HG02571 (cell line): ENCODE measurements at regions not wholly inside any gene's neighbourhood (a gene's known extent, or its start where the extent isn't known, plus 50 kb on each side); places are given as distances from the start of the nearest gene placed in this dataset.
A peak's percentile ranks its signal among the peaks of the same experiment; 100 is the strongest.
"Not testable (repeated sequence)": the region's sequence is repeated elsewhere in the genome, so short reads cannot be mapped to it uniquely, and the experiment has no call there.

ENCODE experiments used
- ATAC-seq: cut with Tn5 transposase; IDR thresholded peaks from one replicate; pipeline ENCODE4 v1.9.1; 2021; ENCODE audit warnings: mild to moderate bottlenecking, moderate library complexity; ENCODE audit not compliant: unreplicated experiment

DNA sequence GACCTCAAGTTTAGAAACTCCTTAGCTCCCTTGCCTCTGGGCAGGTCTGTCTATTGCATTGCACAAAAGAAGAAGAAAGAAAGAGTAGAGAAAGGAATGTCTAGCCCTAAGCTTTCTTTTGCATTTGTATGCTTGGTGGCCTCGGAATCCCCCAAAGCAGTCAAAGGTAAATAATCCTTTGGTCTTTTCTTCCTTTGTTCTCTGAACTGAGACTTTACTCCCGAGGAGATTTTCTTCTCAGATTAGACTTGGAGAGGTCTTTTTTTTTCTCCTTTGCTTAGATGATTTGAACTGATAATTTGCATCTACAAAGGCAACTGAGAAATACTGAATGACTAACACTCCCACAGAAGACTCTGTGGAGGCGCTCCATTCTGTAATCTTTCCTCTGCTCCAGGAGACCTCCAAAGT, 93.2 kb downstream of the AKR1D1 start:
- no peak for ATAC-seq

DNA sequence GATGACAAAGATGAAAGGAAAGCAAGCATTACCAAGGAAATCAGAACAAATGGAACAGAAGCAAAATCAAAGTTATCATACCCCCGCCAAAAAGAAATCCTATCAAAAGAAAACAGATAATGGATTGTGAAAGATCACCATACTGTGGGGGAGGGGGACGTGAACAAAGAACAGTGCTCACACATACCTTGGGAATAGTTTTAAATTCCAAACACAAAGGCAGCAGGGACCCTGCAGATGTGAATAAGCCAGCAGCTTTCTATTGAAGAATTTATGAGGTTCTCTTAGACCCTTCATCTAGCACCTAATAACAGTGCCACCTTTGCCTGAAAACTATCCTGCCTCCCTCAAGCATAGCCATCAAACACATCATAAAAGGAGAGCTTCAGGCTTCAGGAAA, 94.0 kb downstream of the AKR1D1 start:
- ATAC-seq, result no peak

DNA sequence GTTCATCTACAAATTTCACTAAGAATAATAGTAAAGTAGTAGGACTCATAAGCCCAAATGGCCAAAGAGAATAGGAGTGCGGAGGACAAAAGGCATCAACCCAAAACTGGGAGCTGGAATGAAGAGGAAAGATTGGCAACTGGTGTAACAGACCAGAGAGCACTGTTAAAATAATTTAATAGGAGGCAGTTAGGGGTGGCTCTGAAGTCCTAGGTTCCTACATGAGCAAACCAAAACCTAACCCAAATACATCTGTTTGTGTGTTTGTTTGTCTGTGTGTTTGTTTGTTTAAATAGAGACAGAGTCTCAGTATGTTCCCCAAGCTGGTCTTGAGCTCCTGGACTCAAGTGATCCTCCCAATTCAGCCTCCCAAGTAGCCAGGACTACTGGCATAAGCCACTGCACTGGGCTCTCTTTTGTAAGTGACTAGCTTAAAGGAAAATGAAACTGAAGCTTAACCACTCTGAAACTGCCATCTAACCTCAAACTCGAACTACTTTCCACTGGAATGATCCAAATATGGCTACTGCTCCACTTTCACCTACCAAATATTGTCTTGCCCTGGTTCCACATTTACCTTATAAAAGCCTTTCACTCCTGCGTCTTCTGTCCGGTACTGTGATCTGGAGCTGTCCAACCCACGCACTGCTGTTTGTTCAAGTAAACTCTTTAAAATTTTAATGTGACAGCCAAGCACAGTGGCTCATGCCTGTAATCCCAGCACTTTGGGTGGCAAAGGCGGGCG, 94.9 kb downstream of the AKR1D1 start:
- peak; percentile 97 for ATAC-seq

DNA sequence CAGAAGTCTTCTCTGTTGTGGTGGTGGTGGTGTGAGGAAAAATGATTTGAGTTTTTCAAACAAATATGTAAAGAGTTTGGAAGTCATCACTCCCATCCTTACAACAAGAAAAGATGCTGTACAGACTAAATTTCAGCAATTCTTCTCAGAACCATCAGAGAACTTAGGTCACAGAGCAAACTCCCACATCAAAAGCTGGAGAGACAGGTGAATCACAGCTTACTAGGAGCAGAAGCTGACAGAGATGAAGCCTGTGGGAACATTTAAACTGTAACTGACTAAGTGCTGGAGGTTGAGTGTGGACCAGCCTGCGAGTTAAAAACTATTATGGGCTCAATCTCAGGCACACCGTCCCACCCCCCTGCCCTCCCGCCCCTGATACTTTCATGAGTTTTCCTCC, 97.3 kb downstream of the AKR1D1 start:
- ATAC-seq, result no peak

DNA sequence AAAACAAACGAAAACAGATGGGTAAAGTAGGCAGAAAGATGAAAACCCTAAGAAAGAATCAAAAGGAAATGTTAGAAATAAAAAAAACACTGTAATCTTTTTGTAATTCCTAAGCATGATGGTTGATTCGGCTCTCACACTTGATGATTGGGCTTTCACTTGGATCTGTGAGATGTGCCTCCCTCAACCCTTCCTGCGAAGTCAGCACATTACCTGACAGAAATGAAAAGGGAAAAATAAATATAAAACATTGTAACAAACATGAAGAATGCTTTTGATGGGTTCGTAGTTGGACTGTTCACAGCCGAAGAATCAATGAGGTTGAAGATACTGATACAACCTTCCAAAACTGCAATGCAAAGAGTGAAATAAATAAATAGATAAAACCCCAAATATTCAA, 99.8 kb downstream of the AKR1D1 start:
- no peak for ATAC-seq

DNA sequence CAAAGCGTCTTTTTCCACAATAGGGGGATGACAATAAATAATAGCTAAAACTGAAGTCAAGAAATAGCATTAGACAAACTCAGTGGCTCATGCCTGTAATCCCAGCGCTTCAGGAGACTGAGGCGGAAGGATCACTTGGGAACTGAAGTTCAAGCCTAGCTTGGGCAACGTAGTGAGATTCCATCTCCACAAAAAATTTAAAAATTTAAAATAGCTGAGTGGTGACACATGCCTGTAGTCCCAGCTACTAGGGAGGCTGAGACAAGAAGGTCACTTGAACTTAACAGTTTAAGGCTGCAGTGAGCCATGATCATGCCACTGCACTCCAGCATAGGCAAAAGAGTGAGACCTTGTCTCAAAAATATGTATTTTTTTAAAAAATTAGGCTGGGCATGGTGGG, 107.9 kb downstream of the AKR1D1 start:
- no peak for ATAC-seq

DNA sequence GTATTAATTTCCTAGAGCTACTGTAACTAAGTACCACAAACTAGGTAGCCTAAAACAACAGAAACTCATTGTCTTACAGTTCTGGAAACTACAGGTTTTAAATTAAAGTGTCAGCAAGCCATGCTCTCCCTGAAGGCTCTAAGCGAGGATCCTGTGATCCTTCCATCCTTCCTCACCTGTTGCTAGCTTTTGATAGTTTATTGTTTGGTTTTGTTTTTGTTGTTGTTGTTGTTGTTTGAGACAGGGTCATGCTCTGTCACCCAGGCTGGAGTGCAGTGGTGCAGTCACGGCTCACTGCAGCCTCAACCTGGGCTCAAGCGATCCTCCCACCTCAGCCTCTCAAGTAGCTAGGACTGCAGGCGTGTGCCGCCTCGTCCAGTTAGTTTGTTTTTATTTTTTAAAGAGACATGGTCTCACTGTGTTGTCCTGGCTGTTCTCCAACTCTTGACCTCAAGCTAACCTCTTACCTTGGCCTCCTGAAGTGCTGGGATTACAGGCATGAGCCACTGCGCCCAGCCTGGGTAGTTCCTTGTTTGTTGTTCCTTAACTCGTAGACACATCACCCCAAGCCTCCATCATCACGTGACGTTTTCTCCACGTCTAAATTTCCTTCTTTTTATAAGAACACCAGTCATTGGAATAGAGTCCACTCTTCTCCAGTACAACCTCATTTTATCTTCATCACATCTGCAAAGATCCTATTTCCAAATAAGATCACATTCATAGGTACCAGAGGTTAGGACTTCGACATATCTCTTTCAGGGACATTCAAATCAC, 109.1 kb downstream of the AKR1D1 start:
- no peak for ATAC-seq

DNA sequence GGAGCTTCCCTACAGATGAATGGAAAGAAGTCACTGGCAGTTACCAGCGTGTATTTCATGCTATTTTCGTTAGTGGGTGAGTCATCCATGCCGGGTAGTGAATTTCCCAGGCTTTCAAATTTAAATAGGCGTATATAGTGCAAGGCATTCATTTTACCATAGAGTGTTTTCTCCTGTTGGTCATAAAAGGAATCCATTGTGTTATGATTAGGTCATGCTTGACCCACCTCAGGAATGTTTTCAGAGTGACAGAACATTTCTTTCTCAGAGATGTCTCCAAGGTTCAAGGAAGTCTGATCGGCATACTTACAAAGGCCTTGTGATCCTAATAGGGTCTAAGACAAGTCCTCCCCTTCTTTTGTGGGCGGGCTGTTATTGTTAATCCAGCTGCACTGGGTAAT, 110.7 kb downstream of the AKR1D1 start:
- ATAC-seq, result no peak

DNA sequence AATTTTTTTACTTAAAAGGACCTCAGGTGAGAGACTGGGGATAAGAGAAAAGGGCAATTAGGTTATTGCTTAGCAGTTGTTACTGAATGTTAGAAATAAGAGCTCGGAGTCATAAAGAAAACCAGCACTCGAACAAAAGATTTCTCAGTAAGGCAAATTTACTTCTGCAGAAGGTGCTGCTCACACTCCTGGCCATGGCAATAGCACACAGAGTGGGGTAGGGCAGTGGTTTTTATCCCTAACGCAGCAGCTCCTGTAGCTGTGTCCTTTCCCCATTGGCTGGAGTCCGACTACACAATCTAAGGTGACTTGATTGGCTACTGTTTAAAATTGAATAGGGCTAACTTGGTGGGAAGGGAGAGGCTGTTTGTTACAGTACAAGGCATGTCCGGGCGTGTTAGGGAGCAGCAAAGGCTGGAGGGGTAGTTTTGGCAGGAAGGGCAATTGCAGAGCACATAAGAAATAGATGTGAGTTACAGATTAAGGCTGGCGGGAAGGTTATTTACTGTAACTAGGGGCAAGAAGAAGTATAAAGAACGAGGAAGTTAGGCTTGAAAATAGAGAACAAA, 112.1 kb downstream of the AKR1D1 start:
- ATAC-seq, result no peak

DNA sequence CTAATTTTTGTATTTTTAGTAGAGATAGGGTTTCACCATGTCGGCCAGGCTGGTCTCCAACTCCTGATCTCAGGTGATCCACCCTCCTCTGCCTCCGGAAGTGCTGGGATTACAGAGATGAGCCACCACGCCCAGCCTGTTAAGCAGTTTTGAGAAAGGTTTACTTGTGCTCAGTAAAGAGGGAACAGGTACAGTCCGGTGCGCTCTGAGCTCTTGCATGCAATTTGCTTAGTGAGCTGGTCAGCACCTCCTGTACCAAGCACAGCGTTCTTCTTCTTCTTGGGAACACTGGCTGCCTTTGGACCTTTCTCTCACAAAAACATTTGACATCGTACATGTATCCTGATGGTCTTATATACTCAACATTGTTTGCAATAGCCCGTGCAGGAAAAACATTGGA, 118.3 kb downstream of the AKR1D1 start:
- no peak for ATAC-seq

DNA sequence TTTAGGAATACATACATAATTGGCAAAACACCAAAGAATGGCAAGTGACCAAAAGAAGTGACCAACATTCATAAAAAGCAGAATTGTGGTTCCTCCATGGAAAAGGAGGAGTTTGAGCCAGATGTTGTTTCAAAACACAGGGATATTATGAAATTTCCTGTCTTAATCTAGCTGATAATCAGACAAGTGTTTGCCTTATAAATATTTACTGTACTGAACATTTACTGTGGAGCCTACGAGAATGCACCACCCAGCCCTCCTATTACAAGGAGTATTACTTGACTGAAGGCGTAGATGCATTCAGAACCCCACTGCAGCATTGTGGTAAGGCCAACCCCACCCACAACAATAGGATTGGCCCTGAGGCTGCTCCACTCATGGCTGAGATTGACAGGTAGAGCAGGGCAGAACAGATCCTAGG, 118.9 kb downstream of the AKR1D1 start:
- no peak for ATAC-seq

DNA sequence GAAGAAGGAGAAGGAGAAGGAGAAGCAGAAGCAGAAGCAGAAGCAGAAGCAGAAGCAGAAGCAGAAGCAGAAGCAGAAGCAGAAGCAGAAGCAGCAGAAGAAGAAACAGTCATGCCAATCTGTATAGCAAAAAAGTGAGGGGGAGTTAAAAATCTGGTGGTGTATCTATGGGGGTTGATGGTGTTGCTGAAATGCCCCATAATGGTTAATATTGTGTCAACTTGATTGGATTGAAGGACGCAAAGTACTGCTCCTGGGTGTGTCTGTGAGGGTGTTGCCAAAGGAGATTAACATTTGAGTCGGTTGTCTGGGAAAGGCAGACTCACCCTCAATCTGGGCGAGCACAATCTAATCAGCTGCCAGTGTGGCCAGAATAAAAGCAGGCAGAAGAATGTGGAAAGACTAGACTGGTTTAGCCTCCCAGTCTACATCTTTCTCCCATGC, 120.3 kb downstream of the AKR1D1 start:
- ATAC-seq, result not testable (repeated sequence)

DNA sequence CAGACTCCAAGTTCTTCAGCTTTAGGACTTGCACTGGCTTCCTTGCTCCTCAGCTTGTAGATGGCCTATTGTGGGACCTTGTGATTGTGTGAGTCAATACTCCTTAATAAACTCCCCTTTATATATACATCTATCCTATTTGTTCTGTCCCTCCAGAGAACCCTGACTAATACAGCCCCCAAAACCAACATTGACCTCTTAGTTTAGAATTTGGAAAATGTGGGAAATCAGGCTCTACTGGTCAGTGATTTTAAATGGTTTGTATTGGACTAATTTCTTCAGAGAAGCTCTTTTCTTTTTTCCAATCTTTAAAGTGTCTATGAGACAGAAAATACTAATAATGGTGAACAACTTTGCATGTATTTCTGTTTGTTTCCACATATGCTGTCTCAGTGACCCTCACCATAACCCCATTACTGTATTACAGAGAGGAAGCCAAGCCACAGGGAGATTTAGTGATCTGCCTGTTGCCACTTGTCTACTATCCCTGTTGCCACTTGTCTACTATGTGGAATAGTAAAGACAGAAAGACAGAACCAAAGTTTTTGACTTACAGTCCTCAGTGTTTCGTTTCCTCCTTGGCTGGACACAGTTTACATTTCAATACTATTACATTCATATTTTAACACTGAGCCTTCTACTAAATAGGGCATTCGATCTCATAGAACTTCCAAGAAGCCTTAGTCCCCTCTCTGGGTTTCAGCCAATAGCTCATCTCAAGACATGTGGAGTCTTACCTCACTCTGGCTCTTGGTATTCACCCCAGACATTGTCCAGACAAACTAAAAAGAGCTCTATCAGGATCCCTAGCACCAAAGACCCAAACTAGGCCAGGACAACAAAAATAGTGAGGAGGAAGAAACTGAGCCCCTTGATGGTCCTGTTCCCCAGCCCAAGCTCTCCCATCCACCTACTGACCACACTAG, 121.0 kb downstream of the AKR1D1 start:
- no peak for ATAC-seq

DNA sequence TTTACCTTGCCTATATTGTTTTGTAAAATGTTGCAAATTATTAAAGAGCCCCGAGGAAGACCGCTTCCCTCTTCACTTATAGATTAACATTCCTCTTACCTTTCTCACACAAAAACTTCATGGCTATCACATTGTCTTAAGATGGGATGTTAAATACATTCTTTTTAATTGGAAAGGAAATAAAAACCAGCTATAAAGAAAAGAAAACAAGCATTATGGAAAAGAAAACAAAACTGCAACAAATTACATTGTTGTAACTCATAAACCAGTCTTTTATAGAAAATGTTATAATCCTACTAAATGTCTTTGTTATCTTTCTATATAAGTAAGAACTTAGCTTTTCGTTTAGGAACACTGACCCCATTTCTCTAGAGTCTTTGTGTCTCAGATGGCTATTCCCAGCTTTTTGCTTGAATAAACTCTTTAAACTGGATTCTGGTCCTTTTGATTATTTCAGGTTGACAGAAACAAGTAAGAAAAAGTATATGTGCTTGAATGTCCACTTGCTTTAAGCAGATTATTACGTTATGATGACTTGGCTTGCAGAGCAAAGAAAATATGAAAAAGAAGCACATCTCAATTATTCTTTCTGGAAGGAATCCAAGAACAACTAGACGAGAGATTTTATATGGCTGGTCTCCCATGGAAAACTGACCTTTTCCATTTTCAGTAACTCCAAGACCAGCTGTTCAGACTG, 128.2 kb downstream of the AKR1D1 start:
- no peak for ATAC-seq

DNA sequence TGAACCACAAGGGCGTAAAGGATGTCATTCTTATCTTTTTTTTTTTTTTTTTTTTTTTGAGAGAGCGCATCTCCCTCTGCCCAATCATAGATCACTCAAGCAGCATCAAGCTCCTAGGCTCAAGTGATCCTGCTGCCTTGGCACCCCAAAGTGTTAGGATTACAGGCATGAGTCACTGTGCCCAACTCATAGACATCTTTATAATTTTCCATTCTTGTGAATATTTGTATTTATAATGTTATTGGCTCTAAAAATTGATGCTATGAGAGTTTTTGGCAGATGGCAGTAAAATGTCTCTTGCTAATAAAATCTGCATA, 128.7 kb downstream of the AKR1D1 start:
- no peak for ATAC-seq

DNA sequence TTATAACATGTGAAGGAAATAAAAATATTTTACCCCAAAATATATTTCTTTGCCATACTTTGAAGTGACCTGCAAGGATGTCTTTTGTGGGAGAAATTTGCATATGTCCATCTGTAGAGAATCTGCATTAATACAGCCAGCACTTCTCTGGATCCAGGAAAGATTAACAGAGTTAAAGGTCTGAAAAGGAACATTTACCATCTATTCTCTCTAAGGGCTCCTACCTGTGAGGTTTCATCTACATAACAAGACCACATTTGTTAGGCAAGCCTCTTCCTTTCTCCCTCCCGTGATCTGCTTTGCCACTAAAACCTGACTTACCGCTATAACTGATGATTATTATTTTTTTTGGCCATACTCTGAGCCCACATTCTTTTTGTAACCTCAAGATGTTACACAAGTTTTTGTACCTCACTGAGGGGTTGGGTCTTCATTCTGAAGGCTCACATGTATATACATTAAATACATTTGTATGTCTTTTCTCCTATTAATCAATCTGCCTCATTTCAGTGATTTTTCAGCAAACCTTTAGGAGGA, 129.4 kb downstream of the AKR1D1 start:
- ATAC-seq, result no peak

DNA sequence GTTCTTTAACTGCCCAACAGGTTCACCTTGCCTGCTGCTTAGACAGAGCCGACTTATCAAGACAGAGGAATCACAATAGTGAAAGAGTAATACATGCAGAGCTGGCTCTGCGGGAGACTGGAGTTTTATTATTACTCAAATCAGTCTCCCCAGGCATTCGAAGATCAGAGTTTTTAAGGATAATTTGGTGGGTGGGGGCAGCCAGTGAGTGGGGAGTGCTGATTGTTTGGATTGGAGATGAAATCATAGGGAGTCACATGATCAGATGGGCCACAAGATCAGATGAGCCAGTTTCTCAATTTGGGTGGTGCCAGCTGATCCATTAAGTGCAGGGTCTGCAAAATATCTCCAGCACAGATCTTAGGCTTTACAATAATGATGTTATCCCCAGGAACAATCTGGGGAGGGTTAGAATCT, 131.3 kb downstream of the AKR1D1 start:
- ATAC-seq, result no peak

DNA sequence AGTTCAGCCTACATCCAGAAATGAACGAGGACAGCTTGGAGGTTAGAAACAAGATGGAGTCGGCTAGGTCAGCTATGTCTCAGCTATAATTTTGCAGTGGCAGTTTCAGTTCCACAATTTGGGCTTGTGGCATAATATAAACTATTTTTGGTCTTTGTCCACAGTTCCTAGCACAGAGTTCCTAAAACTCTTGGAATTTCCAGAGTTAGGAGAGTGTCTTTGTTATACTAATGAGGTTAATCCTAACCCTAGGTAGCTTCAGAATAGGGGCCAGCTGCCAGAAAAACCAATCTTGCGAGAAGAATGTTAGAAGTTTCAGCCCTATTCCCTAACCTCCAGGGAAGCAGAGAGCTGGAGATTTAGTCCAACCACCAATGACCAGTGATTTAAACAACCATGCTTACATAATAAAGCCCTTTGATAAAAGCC, 131.9 kb downstream of the AKR1D1 start:
- ATAC-seq, result no peak

DNA sequence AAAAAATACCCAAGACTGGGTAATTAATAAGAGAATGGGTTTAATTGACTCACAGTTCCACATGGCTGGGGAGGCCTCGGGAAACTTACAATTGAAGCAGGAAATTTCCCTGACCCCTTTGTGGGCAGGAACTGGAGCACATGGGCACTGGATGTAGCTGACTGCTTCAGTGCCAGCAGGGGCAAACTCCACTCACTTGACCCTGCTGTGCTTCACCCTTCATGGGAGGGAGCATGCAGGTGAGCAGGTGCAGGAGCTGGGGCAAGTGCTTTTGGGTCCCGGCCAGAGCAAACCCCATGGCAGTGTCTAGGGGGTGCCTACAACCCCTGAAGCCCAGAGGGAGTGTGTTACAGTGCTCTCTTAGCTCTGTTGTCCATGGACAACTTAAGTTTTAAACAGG, 132.6 kb downstream of the AKR1D1 start:
- ATAC-seq, result no peak

DNA sequence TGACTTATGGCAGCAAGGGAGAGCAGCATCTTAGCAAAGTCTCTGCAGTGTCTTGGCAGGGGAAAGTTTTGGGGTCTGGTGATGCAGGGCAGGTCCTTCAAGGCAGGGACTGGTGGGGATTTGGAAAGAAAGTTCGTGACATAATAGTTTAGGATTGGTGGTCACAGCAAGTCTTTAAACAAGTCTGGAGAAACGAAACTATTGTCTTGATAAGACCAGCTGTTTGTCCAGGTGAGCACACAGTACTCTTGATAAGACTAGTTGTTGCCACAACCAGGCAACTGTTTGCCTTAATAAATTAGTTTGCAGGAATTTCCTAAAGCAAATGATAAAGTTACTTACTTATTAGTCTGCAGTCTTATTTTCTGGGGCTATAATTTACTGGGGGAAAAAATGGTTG, 136.1 kb downstream of the AKR1D1 start:
- no peak for ATAC-seq
